ENCODE measurements at regions not wholly inside any gene's neighbourhood (a gene's known extent, or its start where the extent isn't known, plus 50 kb on each side); places are given as distances from the start of the nearest gene placed in this dataset.
A peak's percentile ranks its signal among the peaks of the same experiment; 100 is the strongest.

DNA sequence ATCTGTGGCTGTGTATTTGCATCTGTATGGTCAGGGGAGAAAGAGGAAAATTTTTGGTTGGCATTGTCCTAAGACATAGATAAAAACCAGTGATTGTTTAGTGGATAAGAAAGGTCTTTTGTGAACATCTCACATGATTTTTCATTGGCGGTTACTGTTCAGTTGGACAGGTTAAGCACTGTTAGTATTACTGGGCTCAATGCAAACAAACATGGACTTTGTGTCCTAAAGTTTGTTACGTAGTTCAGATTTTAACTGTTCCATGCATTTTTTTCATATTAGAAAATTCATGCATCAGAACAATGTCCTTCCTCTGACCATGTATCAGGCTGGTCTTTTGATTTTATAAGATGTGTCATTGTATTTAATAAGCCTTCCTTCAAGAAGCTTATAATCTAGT lies 368.0 kb downstream of the MEIS1 start:
- DNase-seq (ENCODE audit: low spot score) = no peak

DNA sequence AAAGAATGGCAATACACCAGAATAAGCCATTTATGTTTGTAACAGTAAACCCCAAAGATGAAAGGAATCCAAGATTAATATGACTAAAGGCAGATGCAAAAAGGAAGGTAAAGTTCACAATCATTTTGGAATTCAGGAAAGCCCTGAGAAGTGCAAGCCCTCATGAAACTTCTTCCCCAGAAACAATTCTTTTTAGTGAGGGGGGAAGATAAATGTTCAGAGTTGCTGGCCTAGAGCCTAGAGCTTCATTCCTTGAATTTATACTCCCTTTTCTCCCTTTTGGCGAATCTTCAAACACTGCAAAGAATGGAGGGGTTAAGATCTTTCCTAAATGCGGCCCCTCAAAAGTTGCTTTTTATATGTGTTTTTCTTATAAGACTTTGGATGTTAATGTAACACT lies 368.8 kb downstream of the MEIS1 start:
- DNase-seq (ENCODE audit: low spot score) = peak; percentile 12

- no peak for DNase-seq (ENCODE audit: low spot score)
These were observed 370.3 kb downstream of the MEIS1 start for GRCh38 chr2:66805016-66805865.

- DNase-seq (ENCODE audit: low spot score) = no peak
These were observed 371.0 kb downstream of the MEIS1 start for GRCh38 chr2:66805968-66806367.

DNA sequence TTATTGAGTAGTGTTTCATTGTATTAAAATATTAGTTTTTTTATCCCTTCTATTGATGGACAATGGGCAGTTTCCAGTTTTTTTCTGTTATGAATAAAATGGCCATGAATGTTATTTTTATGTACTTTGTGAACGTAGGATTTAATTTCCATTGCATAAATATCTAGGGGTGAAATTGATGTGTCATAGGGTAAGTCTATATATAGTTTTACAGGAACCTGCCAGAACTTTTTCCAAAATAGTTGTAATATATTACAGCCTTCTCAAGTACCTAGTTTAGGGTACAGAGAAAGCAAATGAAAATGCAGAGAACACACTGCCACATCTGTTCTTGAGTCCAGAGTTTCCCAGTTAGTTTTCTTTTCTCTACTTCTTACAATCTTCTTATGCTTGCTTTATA lies 378.6 kb downstream of the MEIS1 start:
- no peak for DNase-seq (ENCODE audit: low spot score)

DNA sequence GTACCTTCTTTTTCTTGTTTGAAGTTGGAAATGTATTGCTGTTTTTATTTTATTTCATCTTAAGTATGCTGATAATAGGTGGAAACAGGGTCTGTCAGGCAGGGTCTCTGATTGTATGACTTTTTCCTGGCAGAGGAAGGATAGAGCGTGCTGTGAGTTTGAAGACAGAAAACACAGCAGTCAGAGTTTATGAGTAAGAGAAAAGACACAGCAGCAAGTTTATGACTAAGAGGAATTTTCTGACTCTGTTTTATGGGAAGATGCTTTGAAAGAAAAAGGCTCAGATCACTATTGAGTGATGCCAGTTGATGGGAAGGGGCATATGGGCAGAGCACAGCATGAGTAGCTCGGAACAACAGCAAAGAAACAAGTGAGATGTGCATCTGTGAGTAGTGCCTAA lies 379.1 kb downstream of the MEIS1 start:
- no peak for DNase-seq (ENCODE audit: low spot score)

DNA sequence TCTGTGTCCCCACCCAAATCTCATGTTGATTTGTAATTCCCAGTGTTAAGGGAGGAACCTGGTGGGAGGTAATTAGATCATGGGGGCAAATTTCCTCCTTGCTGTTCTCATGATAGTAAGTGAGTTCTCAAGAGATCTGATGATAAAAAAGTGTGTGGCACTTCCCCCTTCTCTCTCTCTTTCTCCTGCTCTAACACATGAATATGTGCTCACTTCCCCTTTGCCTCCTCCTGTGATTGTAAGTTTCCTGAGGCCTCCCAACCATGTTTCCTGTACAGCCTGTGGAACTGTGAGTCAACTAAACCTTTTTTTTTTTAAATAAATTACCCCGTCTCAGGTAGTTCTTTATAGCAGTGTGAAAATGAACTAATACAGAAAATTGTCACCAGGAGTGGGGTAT lies 380.0 kb downstream of the MEIS1 start:
- DNase-seq (ENCODE audit: low spot score) = no peak

- DNase-seq (ENCODE audit: low spot score) = no peak
These were observed 381.0 kb downstream of the MEIS1 start for GRCh38 chr2:66815886-66816285.

DNA sequence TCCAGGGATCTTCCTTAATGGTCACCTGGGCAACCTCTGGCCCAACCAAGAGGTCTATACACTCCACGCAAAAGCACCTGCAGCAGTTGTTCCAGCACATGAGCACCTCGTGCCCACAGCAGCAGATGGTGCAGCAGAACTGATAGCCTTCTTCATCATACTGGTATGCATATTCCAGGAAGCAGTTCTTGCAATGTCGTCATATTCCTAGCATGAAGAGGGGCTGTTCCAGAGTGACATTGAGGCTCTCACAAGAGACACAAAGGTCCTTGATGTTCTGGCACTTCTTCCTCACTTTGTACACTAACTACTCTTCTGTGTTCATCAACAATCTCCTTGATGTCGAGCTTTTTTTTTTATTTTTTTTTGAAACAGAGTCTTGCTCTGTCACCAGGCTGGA lies 386.2 kb downstream of the MEIS1 start:
- no peak for DNase-seq (ENCODE audit: low spot score)

DNA sequence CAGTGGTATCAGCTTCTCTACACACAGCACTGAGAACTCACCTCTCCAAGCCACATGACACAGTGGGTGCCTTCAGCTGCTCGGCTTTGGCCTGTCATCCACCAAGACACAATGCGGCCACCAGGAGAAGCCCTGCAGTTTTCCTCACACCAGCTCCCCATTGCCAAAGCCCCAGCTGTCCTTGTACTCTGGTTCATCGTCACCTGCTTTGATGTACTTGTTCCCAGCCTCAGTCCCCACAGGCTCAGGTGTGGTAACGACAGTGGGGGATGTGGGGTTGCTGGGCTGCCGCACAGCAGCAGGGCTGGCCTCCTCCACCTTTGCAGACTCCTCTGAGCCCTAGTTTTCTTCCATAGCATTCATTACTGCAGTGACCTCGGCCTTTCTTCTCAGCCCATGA lies 387.3 kb downstream of the MEIS1 start:
- no peak for DNase-seq (ENCODE audit: low spot score)

DNA sequence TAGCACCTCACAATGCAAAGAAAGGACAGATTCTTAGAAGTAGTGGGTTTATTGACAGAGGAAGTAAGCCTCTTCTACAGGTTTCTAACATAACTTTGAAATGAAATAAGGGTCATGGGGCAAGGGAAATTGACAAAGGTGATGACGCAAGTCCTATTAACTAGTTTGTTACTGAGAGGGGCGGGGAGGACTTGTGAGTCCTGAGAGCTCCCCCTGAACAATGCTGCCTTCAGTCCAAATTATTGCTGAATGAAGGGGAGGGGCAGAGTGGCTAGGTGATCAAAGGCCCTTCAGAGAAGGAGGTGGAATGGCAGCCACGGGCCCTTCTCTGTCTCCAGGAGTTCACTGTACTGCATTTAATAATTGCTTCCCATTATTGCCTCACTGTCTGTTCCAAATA lies 390.0 kb downstream of the MEIS1 start:
- no peak for DNase-seq (ENCODE audit: low spot score)

GRCh38 chr2:66827851-66828250 lies 392.9 kb downstream of the MEIS1 start:
- no peak for DNase-seq (ENCODE audit: low spot score)

DNA sequence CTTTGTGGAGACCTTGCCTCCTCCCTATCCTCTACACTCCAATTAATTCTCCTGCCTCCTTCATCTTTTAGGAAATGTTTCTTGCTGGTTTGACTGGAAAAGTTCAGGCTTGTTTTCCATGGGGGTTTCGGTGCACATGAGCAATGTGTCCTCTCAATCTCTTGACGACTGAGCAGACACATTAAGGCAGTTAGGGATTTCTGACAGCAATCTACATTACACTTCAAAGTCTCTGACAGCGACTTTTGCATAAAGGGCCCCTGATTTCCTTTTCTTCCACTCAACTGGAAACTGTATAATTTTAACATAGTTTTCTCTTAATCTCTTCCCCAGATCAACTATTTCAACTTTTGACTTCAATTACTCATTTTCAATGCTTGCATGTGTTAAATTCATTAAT lies 394.0 kb downstream of the MEIS1 start:
- DNase-seq (ENCODE audit: low spot score) = no peak

GRCh38 chr2:66830881-66831280 lies 396.0 kb downstream of the MEIS1 start:
- no peak for DNase-seq (ENCODE audit: low spot score)

GRCh38 chr2:66832646-66833435 lies 397.9 kb downstream of the MEIS1 start:
- DNase-seq (ENCODE audit: low spot score) = no peak

- no peak for DNase-seq (ENCODE audit: low spot score)
These were observed 399.9 kb downstream of the MEIS1 start for GRCh38 chr2:66834859-66835258.

GRCh38 chr2:66836851-66837250 lies 401.9 kb downstream of the MEIS1 start:
- DNase-seq (ENCODE audit: low spot score) = no peak

DNA sequence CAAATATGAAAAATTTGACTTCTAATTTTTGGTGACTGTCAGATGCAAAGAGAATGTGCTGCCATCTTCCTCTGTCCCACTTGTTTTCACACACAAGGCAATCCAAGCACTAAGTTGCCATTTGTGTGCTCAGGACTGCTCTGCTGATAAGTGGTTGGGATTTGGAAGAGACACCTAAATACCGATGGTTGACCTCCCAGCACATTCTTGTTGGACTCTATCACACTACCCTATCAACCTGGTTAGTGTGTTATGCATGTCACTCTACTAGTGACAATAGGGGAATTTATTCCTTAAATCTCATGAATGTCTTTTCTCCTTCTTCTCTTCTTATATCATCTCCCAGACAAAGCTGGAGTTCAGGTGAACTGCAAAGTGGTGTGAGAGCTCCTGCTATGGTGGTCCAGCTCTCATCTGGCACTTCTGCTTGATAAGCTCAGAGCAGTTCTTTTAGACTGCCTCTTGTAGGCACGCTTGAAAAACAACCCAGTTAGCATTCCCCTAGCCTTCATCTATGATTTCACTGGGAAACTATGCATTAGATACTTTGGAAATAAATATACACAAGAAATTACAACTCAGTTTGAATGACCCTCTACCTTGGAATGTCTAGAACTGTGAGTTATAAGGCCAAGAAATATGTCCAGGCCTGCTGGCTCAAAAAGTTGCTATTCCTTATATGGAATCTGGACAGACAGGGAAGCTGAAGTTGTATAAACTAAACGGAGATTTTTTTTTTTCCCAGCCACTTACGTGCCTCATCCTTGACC lies 404.8 kb downstream of the MEIS1 start:
- peak; percentile 77 for DNase-seq (ENCODE audit: low spot score)

DNA sequence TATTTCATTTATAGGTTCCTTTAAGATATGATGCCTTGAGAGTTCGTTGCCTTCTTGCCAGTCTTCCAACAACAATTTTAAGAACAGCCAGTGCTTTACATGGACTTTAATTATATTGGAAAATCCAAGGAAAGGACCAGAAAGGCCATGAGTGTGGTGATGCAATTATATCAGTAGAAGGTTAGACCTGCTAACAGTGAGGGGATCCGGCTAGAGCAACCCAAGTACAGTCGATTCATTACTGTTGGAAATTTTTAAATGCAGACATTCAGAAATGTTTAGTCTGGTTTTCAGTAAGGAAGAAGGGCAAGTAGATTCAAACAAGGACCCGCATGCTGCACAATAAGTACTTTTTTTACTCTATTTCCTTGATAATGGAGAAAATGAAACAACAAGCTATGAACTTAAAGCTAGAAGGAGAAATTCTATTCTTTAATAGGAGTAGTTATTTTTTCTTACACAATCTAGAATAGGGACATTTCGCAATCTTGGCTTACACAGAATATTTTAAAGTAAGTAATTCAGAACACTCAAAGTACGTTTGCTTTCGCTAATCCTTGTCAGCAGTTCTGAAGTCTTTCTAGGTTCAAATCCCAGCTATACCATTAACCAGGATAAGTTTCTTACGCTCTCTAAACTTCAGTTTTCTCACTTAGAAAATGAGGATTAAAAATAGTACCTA lies 405.5 kb downstream of the MEIS1 start:
- no peak for DNase-seq (ENCODE audit: low spot score)

GRCh38 chr2:66843847-66844246 lies 408.9 kb downstream of the MEIS1 start:
- DNase-seq (ENCODE audit: low spot score) = no peak

GRCh38 chr2:66845307-66845706 lies 410.4 kb downstream of the MEIS1 start:
- no peak for DNase-seq (ENCODE audit: low spot score)

GRCh38 chr2:66846887-66847286 lies 412.0 kb downstream of the MEIS1 start:
- DNase-seq (ENCODE audit: low spot score) = no peak

All from AG08396 (cell line).